Fibroblast of gingiva (primary cell): ENCODE measurements at regions not wholly inside any gene's neighbourhood (a gene's known extent, or its start where the extent isn't known, plus 50 kb on each side); places are given as distances from the start of the nearest gene placed in this dataset.
"Not testable (repeated sequence)": the region's sequence is repeated elsewhere in the genome, so short reads cannot be mapped to it uniquely, and the experiment has no call there.

ENCODE experiments used
- DNase-seq: peaks from one replicate; pipeline ENCODE4 v3.0.0-alpha.2; 2011; ENCODE audit warnings: low read depth

DNA sequence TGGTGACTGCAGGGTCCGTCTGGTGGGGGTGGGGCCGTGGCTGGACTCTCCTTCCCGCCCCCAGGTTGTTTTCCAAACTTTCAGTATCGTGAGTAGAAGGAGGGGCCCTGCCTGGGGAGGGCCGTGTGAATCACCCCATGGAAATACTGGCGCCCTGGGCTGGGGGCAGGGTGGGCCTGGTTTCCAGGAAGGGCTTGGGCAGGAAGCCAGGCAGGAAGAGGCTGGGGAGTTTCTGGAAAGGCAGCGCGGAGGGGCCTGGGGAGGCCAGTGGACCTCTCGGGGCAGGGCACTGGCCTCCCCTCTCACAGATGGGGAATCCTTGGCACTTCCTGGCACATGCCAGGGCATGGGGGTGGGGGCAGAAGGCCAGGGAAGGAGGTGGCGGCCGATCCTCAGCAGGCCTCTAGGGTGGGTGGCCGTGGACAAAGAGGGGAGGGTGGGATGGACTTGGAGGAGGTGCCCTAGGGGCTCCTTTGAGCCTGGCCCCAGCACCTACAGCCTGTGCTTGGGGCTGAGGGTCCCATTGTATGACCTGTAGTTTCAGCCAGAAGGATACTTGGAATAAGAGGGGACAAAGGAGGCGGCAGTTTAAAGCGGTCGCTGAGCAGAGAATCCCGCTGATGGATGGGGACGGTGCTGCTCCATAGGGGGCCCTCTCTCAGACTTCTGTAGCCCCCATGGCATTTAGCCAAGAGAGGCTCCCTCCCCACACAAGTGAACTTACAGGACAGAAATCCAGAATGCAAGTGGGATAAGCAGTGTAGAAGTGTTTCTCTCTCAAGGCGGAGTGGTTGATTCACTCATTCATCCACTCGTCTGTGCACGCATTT, 56.5 kb upstream of the GATA2 start:
- peak; percentile 25 for DNase-seq

DNA sequence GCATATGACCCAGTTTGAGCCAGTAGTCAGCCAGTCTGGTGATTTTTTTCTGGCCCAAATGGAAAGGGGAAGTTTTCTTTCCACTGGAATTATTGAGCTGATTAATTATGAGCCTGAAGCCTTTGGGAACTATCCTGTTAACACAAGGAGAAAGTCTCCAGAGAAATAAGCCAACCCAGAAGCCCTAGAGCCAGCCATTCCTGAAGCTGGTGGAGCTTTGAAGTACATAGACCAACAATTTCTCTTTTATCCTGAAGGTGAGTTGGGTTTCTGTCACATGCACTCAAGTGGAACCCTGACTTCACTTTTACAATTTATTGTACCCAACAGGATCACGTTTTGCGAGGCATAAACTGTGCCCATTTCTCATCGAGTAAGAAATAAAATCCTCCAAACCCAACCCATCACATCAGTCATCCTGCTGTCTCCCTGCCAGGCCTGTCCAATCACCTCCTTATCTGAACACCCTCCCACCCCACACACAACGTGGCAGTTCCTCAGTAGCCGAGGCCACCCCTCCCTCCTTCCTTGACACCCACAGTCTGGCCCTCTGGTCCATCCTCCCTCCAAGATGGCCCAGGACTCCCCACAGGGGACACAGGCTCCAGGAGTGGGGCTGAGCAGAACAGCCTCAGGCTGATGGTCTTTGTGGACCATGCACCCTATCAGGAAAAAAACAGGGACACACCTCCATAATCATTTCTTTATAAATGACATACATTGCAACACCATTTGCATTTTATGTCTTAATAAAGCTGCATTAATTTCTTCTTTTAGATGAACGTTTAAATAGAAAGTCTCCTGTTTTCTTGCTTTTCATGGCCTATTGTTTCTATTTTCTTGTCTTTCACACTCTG, 55.7 kb upstream of the GATA2 start:
- no peak for DNase-seq

GRCh38 chr3:128548021-128548420, 55.0 kb upstream of the GATA2 start:
- no peak for DNase-seq

GRCh38 chr3:128547368-128547987, 54.5 kb upstream of the GATA2 start:
- no peak for DNase-seq

- no peak for DNase-seq
These were observed 53.6 kb upstream of the GATA2 start for GRCh38 chr3:128546646-128547045.

GRCh38 chr3:128545120-128545752, 52.2 kb upstream of the GATA2 start:
- DNase-seq = no peak

- DNase-seq = no peak
These were observed 51.2 kb upstream of the GATA2 start for GRCh38 chr3:128544190-128544589.

DNA sequence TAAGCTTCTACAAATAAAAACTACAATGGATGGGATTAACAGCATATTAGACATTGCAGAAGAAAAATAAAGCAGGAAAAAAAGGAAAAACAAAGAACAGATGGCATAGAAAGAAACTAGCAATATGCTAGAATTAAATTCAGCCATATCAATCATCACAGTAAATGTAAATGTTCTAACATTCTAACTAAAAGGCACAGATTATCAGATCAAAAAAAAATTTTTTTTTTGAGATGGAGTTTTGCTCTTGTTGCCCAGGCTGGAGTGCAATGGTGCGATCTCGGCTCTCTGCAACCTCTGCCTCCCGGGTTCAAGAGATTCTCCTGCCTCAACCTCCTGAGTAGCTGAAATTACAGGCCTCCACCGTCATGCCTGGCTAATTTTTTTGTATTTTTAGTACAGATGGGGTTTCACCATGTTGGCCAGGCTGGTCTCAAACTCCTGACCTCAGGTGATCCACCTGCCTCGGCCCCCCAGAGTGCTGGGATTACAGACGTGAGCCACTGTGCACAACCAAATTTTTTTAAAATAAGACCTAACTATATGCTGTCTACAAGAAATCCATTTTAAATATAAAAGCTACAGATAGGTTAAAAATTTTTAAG, 50.7 kb upstream of the GATA2 start:
- not testable (repeated sequence) for DNase-seq
